PC-9 (cell line): ENCODE measurements at regions not wholly inside any gene's neighbourhood (a gene's known extent, or its start where the extent isn't known, plus 50 kb on each side); places are given as distances from the start of the nearest gene placed in this dataset.

ENCODE experiments used
- BruUV-seq: library from RNA; stranded (reverse); fragments of 400-500 nt; replicated peaks from 2 replicates; lab custom pipeline; 2021; lab: Mats Ljungman, UMichigan
- CTCF ChIA-PET: fragments of 300-600 bp; sonication (Branson Sonifier 250); formaldehyde crosslinking; loops from one replicate; lab custom pipeline; 2022; ENCODE audit warnings: antibody characterized with exemption; lab: Charles Lee
- POLR2A ChIA-PET: fragments of 300-600 bp; sonication (Branson Sonifier 250); formaldehyde crosslinking; loops from one replicate; lab custom pipeline; 2022; ENCODE audit warnings: antibody characterized with exemption; ENCODE audit not compliant: unreplicated experiment; lab: Charles Lee
- DNase-seq, 2 experiments: peaks; one replicate each; pipeline versions ENCODE4 v3.0.0 to v3.0.0-alpha.2; 2015 to 2022; ENCODE audit warnings: mixed read lengths in 1 of 2
- H2AFZ ChIP-seq: fragments of 200-600 bp; sonication (generic); 2 replicates; pipeline ENCODE4 v1.8.1; 2017; ENCODE audit warnings: antibody characterized with exemption
- H3F3A ChIP-seq: fragments of 200-600 bp; sonication (generic); 2 replicates; pipeline ENCODE4 v1.8.1; 2017; ENCODE audit warnings: antibody characterized with exemption, mild to moderate bottlenecking, low read depth; ENCODE audit not compliant: insufficient read depth
- H3K27ac ChIP-seq: fragments of 200-600 bp; sonication (generic); 2 replicates; pipeline ENCODE4 v1.6.1; 2016; ENCODE audit warnings: mixed run types
- H3K27me3 ChIP-seq: fragments of 200-600 bp; sonication (generic); 2 replicates; pipeline ENCODE4 v1.6.1; 2016; ENCODE audit warnings: low read depth, mixed run types; ENCODE audit not compliant: insufficient read depth
- H3K36me3 ChIP-seq: fragments of 200-600 bp; sonication (generic); 2 replicates; pipeline ENCODE4 v1.6.1; 2016; ENCODE audit warnings: low read depth, mixed run types
- H3K4me1 ChIP-seq: fragments of 200-600 bp; sonication (generic); replicated peaks from 2 replicates; pipeline ENCODE4 v1.6.1; 2016; ENCODE audit warnings: mixed run types; ENCODE audit not compliant: insufficient read depth
- H3K4me2 ChIP-seq: fragments of 200-600 bp; sonication (generic); 2 replicates; pipeline ENCODE4 v1.6.1; 2017; ENCODE audit warnings: mixed run types
- H3K4me3 ChIP-seq: fragments of 200-600 bp; sonication (generic); 2 replicates; pipeline ENCODE4 v1.6.1; 2016; ENCODE audit warnings: mixed run types
- H3K79me2 ChIP-seq: fragments of 200-600 bp; sonication (generic); 2 replicates; pipeline ENCODE4 v1.6.1; 2017; ENCODE audit warnings: low read depth, mixed run types
- H3K9me2 ChIP-seq: fragments of 200-600 bp; sonication (generic); 2 replicates; pipeline ENCODE4 v1.8.1; 2017; ENCODE audit warnings: mild to moderate bottlenecking; ENCODE audit not compliant: insufficient read depth
- H3K9me3 ChIP-seq: fragments of 200-600 bp; sonication (generic); 2 replicates; pipeline ENCODE4 v1.8.1; 2016; ENCODE audit warnings: low read depth; ENCODE audit not compliant: insufficient read depth
- H4K20me1 ChIP-seq: fragments of 200-600 bp; sonication (generic); 2 replicates; pipeline ENCODE4 v1.8.1; 2017; ENCODE audit not compliant: insufficient read depth
- EZH2 ChIP-seq: fragments of 200-600 bp; sonication (generic); IDR thresholded peaks from 2 replicates; pipeline ENCODE4 v1.8.0; 2017; ENCODE audit warnings: antibody characterized with exemption, low read depth
- intact Hi-C: fragments of 100-400 bp; cut with micrococcal nuclease; formaldehyde crosslinking; loops from one replicate; pipeline ENCODE4 v1.10.0; 2022; ENCODE audit not compliant: unreplicated experiment
- TF ChIP-seq, protein P1 (sequence below): fragments of 200-600 bp; sonication (generic); conservative IDR thresholded peaks from 2 replicates; pipeline ENCODE4 v1.6.1; 2017; ENCODE audit warnings: mixed run types, antibody characterized with exemption, mild to moderate bottlenecking, moderate library complexity

DNA sequence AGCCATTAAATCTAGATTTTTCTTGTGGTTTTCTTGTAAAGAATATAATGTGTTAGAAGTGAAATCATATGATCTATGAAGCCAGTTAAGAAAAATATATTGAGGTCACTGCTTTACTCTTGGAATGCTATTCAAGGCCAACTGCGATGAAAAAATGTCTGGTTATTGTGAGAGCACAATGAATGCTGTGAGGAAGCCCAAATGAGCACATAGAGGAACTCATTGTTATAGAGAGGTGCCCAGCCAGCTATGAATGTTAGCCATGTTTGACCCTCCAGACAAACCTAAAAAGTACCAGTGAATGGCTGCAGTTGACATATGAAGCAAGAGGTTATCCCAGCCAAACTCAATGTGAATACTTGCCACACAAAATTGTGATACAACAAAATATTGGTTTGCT lies 359.8 kb upstream of the FAM174A start:
- H3K4me1 ChIP-seq: no peaks in the 10 kb centered on the region
- H3K9me3 ChIP-seq: no peaks in the 10 kb centered on the region
- H3K4me2 ChIP-seq: no peak overlapping the region
- H3K27ac ChIP-seq: no peak overlapping the region
- H2AFZ ChIP-seq: no peak overlapping the region
- no peaks in the 10 kb centered on the region for H4K20me1 ChIP-seq
- TF ChIP-seq EZH2: no peak
- TF ChIP-seq, protein P1, sequence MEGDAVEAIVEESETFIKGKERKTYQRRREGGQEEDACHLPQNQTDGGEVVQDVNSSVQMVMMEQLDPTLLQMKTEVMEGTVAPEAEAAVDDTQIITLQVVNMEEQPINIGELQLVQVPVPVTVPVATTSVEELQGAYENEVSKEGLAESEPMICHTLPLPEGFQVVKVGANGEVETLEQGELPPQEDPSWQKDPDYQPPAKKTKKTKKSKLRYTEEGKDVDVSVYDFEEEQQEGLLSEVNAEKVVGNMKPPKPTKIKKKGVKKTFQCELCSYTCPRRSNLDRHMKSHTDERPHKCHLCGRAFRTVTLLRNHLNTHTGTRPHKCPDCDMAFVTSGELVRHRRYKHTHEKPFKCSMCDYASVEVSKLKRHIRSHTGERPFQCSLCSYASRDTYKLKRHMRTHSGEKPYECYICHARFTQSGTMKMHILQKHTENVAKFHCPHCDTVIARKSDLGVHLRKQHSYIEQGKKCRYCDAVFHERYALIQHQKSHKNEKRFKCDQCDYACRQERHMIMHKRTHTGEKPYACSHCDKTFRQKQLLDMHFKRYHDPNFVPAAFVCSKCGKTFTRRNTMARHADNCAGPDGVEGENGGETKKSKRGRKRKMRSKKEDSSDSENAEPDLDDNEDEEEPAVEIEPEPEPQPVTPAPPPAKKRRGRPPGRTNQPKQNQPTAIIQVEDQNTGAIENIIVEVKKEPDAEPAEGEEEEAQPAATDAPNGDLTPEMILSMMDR: no peak
- H3K79me2 ChIP-seq: no peaks in the 10 kb centered on the region
- no peak overlapping the region for H3K4me3 ChIP-seq
- H3K27me3 ChIP-seq: no peaks in the 10 kb centered on the region
- ChIA-PET POLR2A (no interaction called here), CTCF (no interaction called here)
- H3K36me3 ChIP-seq: no peaks in the 10 kb centered on the region
- H3K9me2 ChIP-seq: no peaks in the 10 kb centered on the region; the same call in 1 of the 2 replicates
- intact Hi-C loops: no loop called here
- BruUV-seq: no TSS peak
- no peaks in the 10 kb centered on the region for H3F3A ChIP-seq
- DNase-seq: no peak

DNA sequence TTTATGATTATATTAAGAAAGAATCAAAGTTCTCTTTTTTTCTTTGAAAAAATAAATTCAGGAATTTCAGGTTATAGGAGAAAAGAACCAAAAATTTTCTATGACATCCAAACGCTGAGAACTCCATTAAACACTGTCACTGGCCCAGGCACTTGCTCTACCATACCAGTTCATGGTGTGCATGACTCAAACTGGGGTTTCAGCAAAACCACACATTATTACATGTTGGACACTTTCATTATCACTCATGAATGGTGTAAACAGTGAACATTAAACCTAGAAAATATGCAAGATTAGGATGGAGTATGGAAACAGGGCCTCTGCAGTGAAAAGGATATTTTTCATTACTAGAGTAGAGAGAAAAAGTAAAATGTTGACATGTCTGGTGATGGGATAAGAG lies 369.9 kb upstream of the FAM174A start:
- no peak overlapping the region for H3K27ac ChIP-seq
- BruUV-seq: no TSS peak
- no peaks in the 10 kb centered on the region for H3K4me1 ChIP-seq
- no peak for TF ChIP-seq EZH2
- TF ChIP-seq, protein P1: no peak
- no peaks in the 10 kb centered on the region for H3K27me3 ChIP-seq
- no peaks in the 10 kb centered on the region for H3F3A ChIP-seq
- H3K4me2 ChIP-seq: no peak overlapping the region
- no peaks in the 10 kb centered on the region for H4K20me1 ChIP-seq
- H3K9me2 ChIP-seq: no peaks in the 10 kb centered on the region
- H3K9me3 ChIP-seq: no peaks in the 10 kb centered on the region
- H3K4me3 ChIP-seq: no peak overlapping the region
- no peaks in the 10 kb centered on the region for H3K79me2 ChIP-seq
- CTCF ChIA-PET: no interaction called here
- intact Hi-C loops: no loop called here
- POLR2A ChIA-PET: no interaction called here
- H3K36me3 ChIP-seq: no peaks in the 10 kb centered on the region
- DNase-seq: no peak
- H2AFZ ChIP-seq: no peak overlapping the region

DNA sequence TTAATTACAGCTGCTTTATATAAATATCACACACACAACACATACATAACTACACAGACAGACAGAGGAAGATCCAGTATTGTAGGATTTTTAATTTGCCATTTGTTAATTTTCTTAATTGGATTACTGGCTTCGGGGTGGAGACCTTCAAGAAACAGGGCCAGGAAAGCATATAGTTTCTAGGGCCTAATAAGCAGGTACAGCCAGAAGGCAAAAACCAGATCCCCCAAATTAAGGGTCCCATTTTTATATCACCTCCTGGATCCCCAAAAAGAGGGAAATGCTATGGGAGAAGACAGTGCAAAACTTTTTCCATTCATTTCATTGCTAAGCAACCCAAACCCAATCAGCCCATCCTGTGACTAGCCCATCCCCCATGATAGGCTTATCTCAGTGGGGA lies 373.3 kb upstream of the FAM174A start:
- H3K4me3 ChIP-seq: no peak overlapping the region
- POLR2A ChIA-PET: no interaction called here
- H4K20me1 ChIP-seq: no peaks in the 10 kb centered on the region
- H3K9me3 ChIP-seq: no peaks in the 10 kb centered on the region
- TF ChIP-seq, protein P1: no peak
- TF ChIP-seq EZH2: no peak
- DNase-seq: no peak
- H3K4me2 ChIP-seq: no peak overlapping the region
- no peaks in the 10 kb centered on the region for H3K36me3 ChIP-seq
- H2AFZ ChIP-seq: no peak overlapping the region
- no peaks in the 10 kb centered on the region for H3F3A ChIP-seq
- H3K4me1 ChIP-seq: no peaks in the 10 kb centered on the region
- no peaks in the 10 kb centered on the region for H3K9me2 ChIP-seq
- H3K79me2 ChIP-seq: no peaks in the 10 kb centered on the region
- CTCF ChIA-PET: no interaction called here
- H3K27ac ChIP-seq: no peak overlapping the region
- no TSS peak for BruUV-seq
- intact Hi-C loops: no loop called here
- H3K27me3 ChIP-seq: no peaks in the 10 kb centered on the region
